ENCODE measurements at regions not wholly inside any gene's neighbourhood (a gene's known extent, or its start where the extent isn't known, plus 50 kb on each side); places are given as distances from the start of the nearest gene placed in this dataset.
"Not testable (repeated sequence)": the region's sequence is repeated elsewhere in the genome, so short reads cannot be mapped to it uniquely, and the experiment has no call there.

DNA sequence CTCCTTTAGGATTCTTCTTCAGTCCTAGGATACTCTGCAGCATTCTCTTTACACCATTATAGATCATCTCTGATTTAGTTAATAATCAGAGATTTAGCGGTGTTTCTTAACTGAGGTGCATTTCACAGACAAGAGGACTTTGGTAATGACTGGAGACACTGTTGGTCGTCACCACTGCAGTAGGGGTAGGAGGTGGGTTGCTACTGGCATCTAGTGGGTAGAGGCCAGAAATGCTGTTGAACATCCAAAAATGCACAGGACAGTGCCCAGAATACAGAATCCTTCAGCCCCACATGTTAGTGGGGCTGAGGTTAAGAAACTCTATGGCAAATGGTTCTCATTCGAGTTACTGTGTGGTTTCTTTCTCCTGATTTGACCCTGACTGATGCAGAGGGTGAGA lies 80.4 kb upstream of the LMCD1 start:
- peak; percentile 12 for DNase-seq (ENCODE audit: low read depth, low spot score)
- no peak overlapping the region for H3K4me3 ChIP-seq (ENCODE audit: low read length)

DNA sequence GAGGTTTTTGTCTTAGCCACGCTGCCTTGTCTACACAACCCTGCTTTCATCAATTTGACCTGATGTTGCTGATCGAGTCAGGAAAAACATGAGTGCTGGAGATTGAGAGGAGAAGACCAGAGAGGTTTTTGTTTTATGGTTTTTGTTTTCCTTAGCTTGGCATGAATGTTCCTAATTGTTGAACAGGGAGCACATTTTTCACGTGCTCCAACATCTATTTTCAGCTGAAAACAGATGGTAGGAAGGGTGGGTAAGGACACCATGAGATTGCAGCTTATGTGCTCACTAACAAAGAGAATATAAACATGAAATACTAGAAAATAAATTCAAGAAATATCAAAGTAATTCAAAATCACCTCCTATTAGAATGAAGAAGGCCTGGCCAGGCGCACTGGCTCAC lies 79.9 kb upstream of the LMCD1 start:
- no peak for DNase-seq (ENCODE audit: low read depth, low spot score)
- H3K4me3 ChIP-seq (ENCODE audit: low read length), result no peak overlapping the region

DNA sequence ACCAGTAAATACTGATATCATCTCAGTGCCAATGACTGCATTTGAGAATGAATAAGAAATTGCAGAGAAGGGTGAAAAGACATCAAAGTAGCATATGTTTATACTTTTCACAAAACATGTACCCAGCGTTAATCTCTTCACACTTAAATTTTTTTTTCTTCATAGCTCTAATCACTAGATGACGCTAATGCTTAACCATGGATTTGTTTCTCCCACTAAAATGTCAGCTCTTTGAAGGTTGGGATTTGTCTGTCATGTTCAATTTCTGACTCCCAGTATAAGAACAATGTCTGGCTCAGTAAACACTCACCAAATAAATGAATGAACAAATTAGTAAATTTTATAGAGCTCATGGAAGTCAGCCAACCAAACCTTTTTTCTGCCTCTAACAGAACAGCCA lies 78.3 kb upstream of the LMCD1 start:
- no peak for DNase-seq (ENCODE audit: low read depth, low spot score)

GRCh38 chr3:8424281-8424680 lies 77.3 kb upstream of the LMCD1 start:
- H3K4me3 ChIP-seq (ENCODE audit: low read length), result no peak overlapping the region
- DNase-seq (ENCODE audit: low read depth, low spot score), result no peak

More for the DNA sequence above, 78.3 kb upstream of the LMCD1 start:
- no peak overlapping the region for H3K4me3 ChIP-seq (ENCODE audit: low read length)

DNA sequence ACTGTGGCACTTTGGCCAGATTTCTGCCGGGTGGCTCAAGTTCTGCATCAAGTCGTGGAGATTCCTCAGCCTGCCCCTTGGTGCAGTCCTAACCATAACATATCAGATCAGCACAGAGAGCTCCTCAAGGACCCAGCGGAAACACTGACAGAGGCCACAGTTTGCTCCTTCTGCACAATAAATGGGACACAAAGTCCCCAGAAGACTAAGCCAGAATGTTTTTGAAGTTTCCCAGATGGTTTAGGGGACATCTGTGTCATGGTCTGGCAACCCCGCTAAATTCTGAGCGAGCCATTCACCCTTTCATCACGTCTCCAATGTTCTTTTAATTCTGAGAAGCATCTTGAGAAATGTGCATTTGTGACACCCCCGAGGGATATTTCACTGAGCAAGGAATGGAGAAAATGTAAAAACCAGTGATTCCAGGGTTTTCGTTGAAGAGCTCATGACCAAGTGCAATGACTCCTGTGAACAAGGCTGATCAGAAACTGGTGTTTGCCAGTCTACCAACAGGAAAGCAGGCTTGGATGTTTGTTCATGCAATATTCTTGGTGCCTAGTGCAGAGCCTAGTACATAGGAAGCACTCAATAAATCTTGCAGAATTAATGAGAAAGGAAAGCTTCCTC lies 64.8 kb upstream of the LMCD1 start:
- DNase-seq (ENCODE audit: low read depth, low spot score), result no peak
- H3K4me3 ChIP-seq (ENCODE audit: low read length), result no peak overlapping the region

GRCh38 chr3:8438507-8439079 lies 63.0 kb upstream of the LMCD1 start:
- no peak for DNase-seq (ENCODE audit: low read depth, low spot score)
- no peak overlapping the region for H3K4me3 ChIP-seq (ENCODE audit: low read length)

- not testable (repeated sequence) for H3K4me3 ChIP-seq (ENCODE audit: low read length); DNase-seq (ENCODE audit: low read depth, low spot score)
These were observed 61.5 kb upstream of the LMCD1 start for GRCh38 chr3:8440142-8440541.

- no peak for DNase-seq (ENCODE audit: low read depth, low spot score)
- no peak overlapping the region for H3K4me3 ChIP-seq (ENCODE audit: low read length)
These were observed 59.6 kb upstream of the LMCD1 start for GRCh38 chr3:8441969-8442559.

DNA sequence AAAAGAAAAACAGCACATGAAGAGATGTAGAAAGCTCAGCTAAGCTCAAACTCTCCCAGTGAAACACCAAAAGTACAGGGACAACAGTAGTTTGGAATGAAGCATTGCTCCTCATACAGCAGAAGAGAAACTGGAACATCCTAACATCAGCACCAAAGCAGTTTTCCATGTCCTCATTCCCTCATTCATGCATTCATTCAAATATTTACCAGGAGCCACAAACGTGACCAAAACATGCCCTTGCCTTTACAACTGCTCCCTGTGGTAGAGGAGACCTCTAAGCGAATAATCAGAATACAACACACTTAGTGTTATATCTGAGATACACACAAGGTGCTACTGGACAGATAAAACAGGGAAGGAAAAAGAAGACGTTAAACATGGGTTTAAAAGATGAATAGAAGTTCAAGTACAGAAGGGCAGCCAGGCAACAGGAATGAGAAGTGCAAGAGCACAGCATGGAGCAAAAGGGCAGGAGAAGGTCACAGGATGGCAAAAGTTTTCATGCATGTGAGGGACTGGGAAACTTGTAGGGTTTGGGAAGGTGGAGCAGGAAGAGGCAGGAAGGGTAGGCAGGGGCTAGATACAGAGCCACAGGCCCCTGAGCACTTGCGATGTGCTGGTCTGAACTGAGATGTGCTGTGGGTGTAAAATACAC lies 58.5 kb upstream of the LMCD1 start:
- H3K4me3 ChIP-seq (ENCODE audit: low read length), result no peak overlapping the region
- no peak for DNase-seq (ENCODE audit: low read depth, low spot score)

GRCh38 chr3:8443829-8444791 lies 57.5 kb upstream of the LMCD1 start:
- no peak overlapping the region for H3K4me3 ChIP-seq (ENCODE audit: low read length)
- no peak for DNase-seq (ENCODE audit: low read depth, low spot score)

GRCh38 chr3:8444883-8445282 lies 56.7 kb upstream of the LMCD1 start:
- DNase-seq (ENCODE audit: low read depth, low spot score), result no peak
- H3K4me3 ChIP-seq (ENCODE audit: low read length), result no peak overlapping the region

DNA sequence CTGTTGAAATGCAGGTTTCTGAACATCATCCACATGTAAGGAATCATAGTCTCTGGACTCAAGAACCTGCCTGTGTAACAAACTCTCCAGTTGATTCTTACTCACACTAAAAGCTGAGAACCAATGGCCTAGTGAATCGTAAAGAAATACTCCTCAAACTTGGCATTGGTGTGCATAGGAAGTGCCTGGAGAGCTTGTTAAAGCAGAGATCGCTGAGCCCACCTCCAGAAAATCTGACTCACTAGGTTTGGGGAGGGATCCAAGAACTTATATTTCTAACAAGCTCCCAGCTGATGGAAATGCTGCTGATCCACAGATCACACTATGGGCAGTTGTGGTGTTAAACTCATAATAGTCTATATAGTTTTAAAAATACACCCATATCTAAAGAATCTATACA lies 55.8 kb upstream of the LMCD1 start:
- DNase-seq (ENCODE audit: low read depth, low spot score), result no peak
- no peak overlapping the region for H3K4me3 ChIP-seq (ENCODE audit: low read length)

DNA sequence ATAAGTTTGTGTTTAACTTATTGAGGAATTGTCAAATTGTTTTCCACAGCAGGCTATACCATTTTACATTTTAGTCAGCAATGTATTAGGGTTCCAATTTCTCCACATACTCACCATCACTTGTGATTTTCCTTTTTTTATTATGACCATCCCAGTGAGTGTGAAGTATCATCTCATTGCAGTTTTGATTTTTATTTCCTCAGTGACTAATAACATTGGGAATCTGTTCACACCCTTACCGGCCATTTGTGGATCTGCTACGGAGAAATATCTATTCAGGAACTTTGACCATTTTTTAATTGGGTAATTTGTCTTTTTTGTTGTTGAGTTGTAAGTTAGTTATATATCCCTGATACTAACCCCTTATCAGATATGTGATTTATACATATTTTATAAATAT lies 54.8 kb upstream of the LMCD1 start:
- no peak overlapping the region for H3K4me3 ChIP-seq (ENCODE audit: low read length)
- DNase-seq (ENCODE audit: low read depth, low spot score), result no peak

DNA sequence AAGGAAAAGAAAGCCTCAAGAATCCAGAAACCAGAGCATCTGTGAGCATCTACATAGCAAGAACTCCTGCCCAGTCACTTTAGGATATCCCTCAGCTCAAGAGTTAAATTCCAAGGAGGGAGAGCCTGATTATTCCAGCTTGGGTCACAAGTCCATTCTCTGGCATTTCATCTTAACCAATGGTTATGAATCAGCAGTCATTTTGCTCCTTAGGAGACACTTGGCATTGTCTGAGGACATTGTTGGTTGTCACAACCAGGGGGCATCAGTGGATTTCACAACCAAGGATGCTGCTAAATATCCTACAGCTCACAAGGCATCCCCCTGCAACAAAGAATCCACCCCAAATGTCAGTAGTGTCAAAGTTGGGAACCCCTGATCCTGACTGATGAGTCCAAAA lies 51.0 kb upstream of the LMCD1 start:
- no peak overlapping the region for H3K4me3 ChIP-seq (ENCODE audit: low read length)

GRCh38 chr3:8451696-8452095 lies 49.9 kb upstream of the LMCD1 start:
- DNase-seq (ENCODE audit: low read depth, low spot score), result no peak
- H3K4me3 ChIP-seq (ENCODE audit: low read length), result no peak overlapping the region

More for the DNA sequence above, 51.0 kb upstream of the LMCD1 start:
- no peak for DNase-seq (ENCODE audit: low read depth, low spot score)

All from Jurkat, Clone E6-1 (cell line).